Lower leg skin (tissue), 3 donors: ENCODE measurements at regions not wholly inside any gene's neighbourhood (a gene's known extent, or its start where the extent isn't known, plus 50 kb on each side); places are given as distances from the start of the nearest gene placed in this dataset.

ENCODE experiments used
- POLR2A ChIP-seq, 2 donors: fragments of 450-650 bp; IDR thresholded peaks; one replicate each; pipeline ENCODE4 v1.6.1; 2016 to 2017; ENCODE audit warnings: antibody characterized with exemption in 2 of 2, mild to moderate bottlenecking in 1 of 2, moderate library complexity in 1 of 2
- TF ChIP-seq, protein P1 (sequence below), 3 donors: fragments of 450-650 bp; IDR thresholded peaks; one replicate each; pipeline ENCODE4 v1.5.1; 2016; ENCODE audit warnings: antibody characterized with exemption in 3 of 3, mild to moderate bottlenecking in 3 of 3, moderate library complexity in 2 of 3

GRCh38 chr9:108012886-108013665, 523.5 kb upstream of the KLF4 start:
- TF ChIP-seq, protein P1, sequence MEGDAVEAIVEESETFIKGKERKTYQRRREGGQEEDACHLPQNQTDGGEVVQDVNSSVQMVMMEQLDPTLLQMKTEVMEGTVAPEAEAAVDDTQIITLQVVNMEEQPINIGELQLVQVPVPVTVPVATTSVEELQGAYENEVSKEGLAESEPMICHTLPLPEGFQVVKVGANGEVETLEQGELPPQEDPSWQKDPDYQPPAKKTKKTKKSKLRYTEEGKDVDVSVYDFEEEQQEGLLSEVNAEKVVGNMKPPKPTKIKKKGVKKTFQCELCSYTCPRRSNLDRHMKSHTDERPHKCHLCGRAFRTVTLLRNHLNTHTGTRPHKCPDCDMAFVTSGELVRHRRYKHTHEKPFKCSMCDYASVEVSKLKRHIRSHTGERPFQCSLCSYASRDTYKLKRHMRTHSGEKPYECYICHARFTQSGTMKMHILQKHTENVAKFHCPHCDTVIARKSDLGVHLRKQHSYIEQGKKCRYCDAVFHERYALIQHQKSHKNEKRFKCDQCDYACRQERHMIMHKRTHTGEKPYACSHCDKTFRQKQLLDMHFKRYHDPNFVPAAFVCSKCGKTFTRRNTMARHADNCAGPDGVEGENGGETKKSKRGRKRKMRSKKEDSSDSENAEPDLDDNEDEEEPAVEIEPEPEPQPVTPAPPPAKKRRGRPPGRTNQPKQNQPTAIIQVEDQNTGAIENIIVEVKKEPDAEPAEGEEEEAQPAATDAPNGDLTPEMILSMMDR (IDR thresholded peaks at IDR 0.05), result no peak
- no peak for TF ChIP-seq POLR2A (IDR thresholded peaks at IDR 0.05)
